GM21786 (cell line): ENCODE measurements at regions not wholly inside any gene's neighbourhood (a gene's known extent, or its start where the extent isn't known, plus 50 kb on each side); places are given as distances from the start of the nearest gene placed in this dataset.

Experiments
- ATAC-seq: cut with Tn5 transposase; IDR thresholded peaks from one replicate; pipeline ENCODE4 v1.9.1; 2021; ENCODE audit not compliant: unreplicated experiment

GRCh38 chr4:156596706-156597329 is 374.8 kb downstream of the PDGFC start:
- ATAC-seq = no peak

- ATAC-seq = no peak
Measured at GRCh38 chr4:156596026-156596425, 375.6 kb downstream of the PDGFC start.

GRCh38 chr4:156595041-156595440 is 376.6 kb downstream of the PDGFC start:
- ATAC-seq = no peak

- ATAC-seq = no peak
Measured at GRCh38 chr4:156594624-156595023, 377.0 kb downstream of the PDGFC start.

- no peak for ATAC-seq
Measured at GRCh38 chr4:156593464-156593863, 378.1 kb downstream of the PDGFC start.

GRCh38 chr4:156591679-156592078 is 379.9 kb downstream of the PDGFC start:
- no peak for ATAC-seq

GRCh38 chr4:156584100-156584499 is 387.5 kb downstream of the PDGFC start:
- ATAC-seq = no peak

GRCh38 chr4:156583265-156583664 is 388.3 kb downstream of the PDGFC start:
- ATAC-seq = no peak

GRCh38 chr4:156581282-156582063 is 390.1 kb downstream of the PDGFC start:
- no peak for ATAC-seq

- ATAC-seq = no peak
Measured at GRCh38 chr4:156578713-156579112, 392.9 kb downstream of the PDGFC start.

GRCh38 chr4:156578005-156578404 is 393.6 kb downstream of the PDGFC start:
- ATAC-seq = no peak

GRCh38 chr4:156576946-156577345 is 394.7 kb downstream of the PDGFC start:
- no peak for ATAC-seq

- ATAC-seq = no peak
Measured at GRCh38 chr4:156575430-156576073, 396.0 kb downstream of the PDGFC start.

- ATAC-seq = no peak
Measured at GRCh38 chr4:156571146-156571545, 400.5 kb downstream of the PDGFC start.

GRCh38 chr4:156569535-156569934 is 402.1 kb downstream of the PDGFC start:
- no peak for ATAC-seq

GRCh38 chr4:156568484-156568883 is 403.1 kb downstream of the PDGFC start:
- ATAC-seq = no peak

GRCh38 chr4:156568041-156568440 is 403.6 kb downstream of the PDGFC start:
- no peak for ATAC-seq

- no peak for ATAC-seq
Measured at GRCh38 chr4:156560701-156561100, 410.9 kb downstream of the PDGFC start.

- ATAC-seq = no peak
Measured at GRCh38 chr4:156559346-156559745, 412.3 kb downstream of the PDGFC start.

- ATAC-seq = no peak
Measured at GRCh38 chr4:156558373-156559025, 413.1 kb downstream of the PDGFC start.

- ATAC-seq = no peak
Measured at GRCh38 chr4:156557920-156558319, 413.7 kb downstream of the PDGFC start.

- ATAC-seq = no peak
Measured at GRCh38 chr4:156556336-156556735, 415.3 kb downstream of the PDGFC start.
